Loucy (cell line): ENCODE measurements at regions not wholly inside any gene's neighbourhood (a gene's known extent, or its start where the extent isn't known, plus 50 kb on each side); places are given as distances from the start of the nearest gene placed in this dataset.

Experiments used
- EZH2phosphoT487 ChIP-seq: fragments of 200-600 bp; IDR thresholded peaks from 2 replicates; pipeline ENCODE4 v1.6.1; 2018; ENCODE audit warnings: antibody characterized with exemption, mild to moderate bottlenecking, moderate library complexity, borderline replicate concordance
- TF ChIP-seq, protein P1 (sequence below): fragments of 200-600 bp; sonication (generic); conservative IDR thresholded peaks from 2 replicates; pipeline ENCODE4 v1.5.1; 2014; ENCODE audit warnings: mild to moderate bottlenecking, antibody characterized with exemption, low read length

DNA sequence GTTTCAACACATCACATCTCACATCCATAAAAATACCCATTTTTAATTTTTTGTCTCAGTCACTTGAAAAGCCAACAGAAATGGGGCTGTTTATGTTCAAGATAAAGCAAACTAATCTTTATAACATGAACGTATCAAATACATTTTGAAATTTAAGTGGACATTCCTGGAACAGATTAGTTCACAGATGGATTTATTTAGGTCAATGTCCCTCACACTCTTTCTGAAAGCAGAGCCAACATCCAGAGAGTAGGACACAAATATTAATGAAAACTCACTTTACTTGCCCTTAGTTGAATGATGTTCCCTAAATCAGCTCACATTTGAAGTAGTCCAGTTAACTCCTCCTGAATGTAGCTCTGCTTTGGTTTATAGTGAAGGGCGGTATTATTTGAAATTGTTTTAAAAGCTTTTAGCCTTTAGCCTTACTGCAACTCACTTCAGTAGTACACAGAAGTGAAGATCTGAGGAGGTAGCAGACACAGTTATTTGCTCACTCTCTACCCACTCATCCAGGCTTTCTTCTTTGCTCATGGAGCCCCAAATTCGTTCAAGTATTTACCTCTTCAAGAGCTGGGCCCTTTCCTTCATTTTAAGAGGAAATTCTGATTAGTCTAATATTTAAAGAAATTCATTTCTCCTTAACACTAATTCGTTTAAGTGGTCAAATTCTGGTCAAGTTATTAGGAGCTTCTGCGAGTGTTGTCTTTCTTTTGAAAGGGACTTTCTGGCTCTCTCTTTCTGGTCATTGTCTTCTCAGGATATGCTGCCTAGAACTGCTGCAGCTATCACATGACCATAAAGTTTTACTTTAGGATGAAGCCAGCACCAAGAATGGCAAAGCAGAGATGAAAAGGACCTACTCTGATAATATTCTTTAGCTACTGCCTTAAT, 180.6 kb upstream of the AGR3 start:
- TF ChIP-seq, protein P1, sequence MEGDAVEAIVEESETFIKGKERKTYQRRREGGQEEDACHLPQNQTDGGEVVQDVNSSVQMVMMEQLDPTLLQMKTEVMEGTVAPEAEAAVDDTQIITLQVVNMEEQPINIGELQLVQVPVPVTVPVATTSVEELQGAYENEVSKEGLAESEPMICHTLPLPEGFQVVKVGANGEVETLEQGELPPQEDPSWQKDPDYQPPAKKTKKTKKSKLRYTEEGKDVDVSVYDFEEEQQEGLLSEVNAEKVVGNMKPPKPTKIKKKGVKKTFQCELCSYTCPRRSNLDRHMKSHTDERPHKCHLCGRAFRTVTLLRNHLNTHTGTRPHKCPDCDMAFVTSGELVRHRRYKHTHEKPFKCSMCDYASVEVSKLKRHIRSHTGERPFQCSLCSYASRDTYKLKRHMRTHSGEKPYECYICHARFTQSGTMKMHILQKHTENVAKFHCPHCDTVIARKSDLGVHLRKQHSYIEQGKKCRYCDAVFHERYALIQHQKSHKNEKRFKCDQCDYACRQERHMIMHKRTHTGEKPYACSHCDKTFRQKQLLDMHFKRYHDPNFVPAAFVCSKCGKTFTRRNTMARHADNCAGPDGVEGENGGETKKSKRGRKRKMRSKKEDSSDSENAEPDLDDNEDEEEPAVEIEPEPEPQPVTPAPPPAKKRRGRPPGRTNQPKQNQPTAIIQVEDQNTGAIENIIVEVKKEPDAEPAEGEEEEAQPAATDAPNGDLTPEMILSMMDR, result no peak
- TF ChIP-seq EZH2phosphoT487, result no peak
